Caco-2 (cell line): ENCODE measurements at regions not wholly inside any gene's neighbourhood (a gene's known extent, or its start where the extent isn't known, plus 50 kb on each side); places are given as distances from the start of the nearest gene placed in this dataset.

ENCODE experiments used
- BruUV-seq: library from RNA; stranded (reverse); fragments of 400-500 nt; replicated peaks from 2 replicates; lab custom pipeline; 2021; lab: Mats Ljungman, UMichigan
- CTCF ChIA-PET: fragments of 300-600 bp; sonication (Branson Sonifier 250); formaldehyde crosslinking; loops from one replicate; lab custom pipeline; 2022; ENCODE audit warnings: antibody characterized with exemption; lab: Charles Lee
- POLR2A ChIA-PET: fragments of 300-600 bp; sonication (Branson Sonifier 250); formaldehyde crosslinking; loops from one replicate; lab custom pipeline; 2022; ENCODE audit warnings: antibody characterized with exemption; lab: Charles Lee
- DNase-seq, 2 experiments: peaks; one replicate each; pipeline versions ENCODE4 v3.0.0 to v3.0.0-alpha.2; 2020 to 2022
- H3K27me3 ChIP-seq: replicated peaks from 2 replicates; pipeline ENCODE4 v1.6.0; 2011; ENCODE audit warnings: low read length; ENCODE audit not compliant: control insufficient read depth, insufficient read depth
- H3K36me3 ChIP-seq: 2 replicates; pipeline ENCODE4 v1.5.1; 2011; ENCODE audit warnings: low read length; ENCODE audit not compliant: control insufficient read depth, insufficient read depth
- H3K4me1 ChIP-seq: fragments of 250-450 bp; sonication (Bioruptor Pico); 2 replicates; pipeline ENCODE4 v1.5.1; 2020; ENCODE audit warnings: mild to moderate bottlenecking
- H3K4me3 ChIP-seq: 2 replicates; pipeline ENCODE4 v1.5.1; 2011; ENCODE audit warnings: low read depth, mild to moderate bottlenecking, control low read depth, low read length
- H3K9me3 ChIP-seq: fragments of 250-450 bp; sonication (Bioruptor Pico); 2 replicates; pipeline ENCODE4 v1.5.1; 2020; ENCODE audit warnings: mild to moderate bottlenecking, moderate library complexity
- H3K27ac Mint-ChIP-seq: one replicate; pipeline ENCODE4 v1.8.0; 2022; ENCODE audit warnings: mixed read lengths; ENCODE audit not compliant: unreplicated experiment
- H3K27me3 Mint-ChIP-seq: one replicate; pipeline ENCODE4 v1.8.0; 2022; ENCODE audit warnings: mixed read lengths; ENCODE audit not compliant: insufficient read depth, unreplicated experiment
- H3K36me3 Mint-ChIP-seq: one replicate; pipeline ENCODE4 v1.8.0; 2022; ENCODE audit warnings: mild to moderate bottlenecking, mixed read lengths; ENCODE audit not compliant: insufficient read depth, unreplicated experiment
- H3K4me1 Mint-ChIP-seq: one replicate; pipeline ENCODE4 v1.8.0; 2022; ENCODE audit warnings: low read depth, mixed read lengths; ENCODE audit not compliant: unreplicated experiment
- H3K4me3 Mint-ChIP-seq: one replicate; pipeline ENCODE4 v1.8.0; 2022; ENCODE audit warnings: mild to moderate bottlenecking, moderate library complexity, mixed read lengths; ENCODE audit not compliant: unreplicated experiment
- H3K9me3 Mint-ChIP-seq: one replicate; pipeline ENCODE4 v1.8.0; 2022; ENCODE audit warnings: mixed read lengths; ENCODE audit not compliant: unreplicated experiment
- intact Hi-C: fragments of 100-400 bp; cut with micrococcal nuclease; formaldehyde crosslinking; loops from one replicate; pipeline ENCODE4 v1.10.0; 2022; ENCODE audit not compliant: unreplicated experiment
- TF ChIP-seq, protein P1 (sequence below), 2 experiments: fragments of 200-600 bp in 1 of 2; IDR thresholded peaks; 1 replicate in 1 of 2; 2 replicates in 1 of 2; pipeline versions ENCODE4 v1.5.1 to v1.8.0; 2011 to 2022; ENCODE audit warnings: antibody characterized with exemption in 1 of 2, control low read depth in 1 of 2, inconsistent platforms in 1 of 2, low read depth in 1 of 2, low read length in 1 of 2, mild to moderate bottlenecking in 1 of 2, moderate library complexity in 1 of 2; ENCODE audit not compliant: insufficient read depth in 1 of 2, severe bottlenecking in 1 of 2, unreplicated experiment in 1 of 2

DNA sequence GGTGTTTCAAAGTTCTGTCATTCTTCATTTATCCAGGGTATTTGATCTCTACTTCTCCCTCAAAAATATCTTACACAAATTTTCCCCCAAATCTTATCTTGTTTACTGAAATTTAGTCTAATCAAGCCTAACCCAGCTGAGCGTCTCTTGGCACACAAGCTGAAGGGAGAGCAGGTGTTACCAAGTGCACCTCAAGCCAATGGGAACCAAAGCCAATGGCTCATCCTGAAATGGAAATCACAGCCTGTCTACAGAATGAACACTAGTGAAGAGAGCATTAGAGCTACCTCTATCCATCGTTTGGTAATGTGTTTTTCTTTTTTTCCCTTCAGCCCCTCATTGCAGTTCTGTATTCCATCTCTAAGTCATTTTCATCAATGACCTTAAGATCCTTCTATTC, 1350.8 kb downstream of the OLFM4 start:
- CTCF ChIA-PET = no interaction called here
- Histone ChIP-seq H3K9me3 (no peaks in the 10 kb centered on the region; the same call in 1 of the 2 replicates), H3K36me3 (no peaks in the 10 kb centered on the region), H3K27me3 (no peaks in the 10 kb centered on the region), H3K4me3 (no peak overlapping the region), H3K4me1 (no peaks in the 10 kb centered on the region)
- Mint-ChIP-seq H3K36me3 (no peaks in the 10 kb centered on the region), H3K27me3 (peaks cover under 1% of the 10 kb centered on the region), H3K4me1 (no peaks in the 10 kb centered on the region), H3K4me3 (no peak overlapping the region), H3K27ac (no peak overlapping the region), H3K9me3 (no peaks in the 10 kb centered on the region)
- BruUV-seq = no TSS peak
- POLR2A ChIA-PET = no interaction called here
- intact Hi-C loops = no loop called here
- DNase-seq = no peak
- TF ChIP-seq, protein P1, sequence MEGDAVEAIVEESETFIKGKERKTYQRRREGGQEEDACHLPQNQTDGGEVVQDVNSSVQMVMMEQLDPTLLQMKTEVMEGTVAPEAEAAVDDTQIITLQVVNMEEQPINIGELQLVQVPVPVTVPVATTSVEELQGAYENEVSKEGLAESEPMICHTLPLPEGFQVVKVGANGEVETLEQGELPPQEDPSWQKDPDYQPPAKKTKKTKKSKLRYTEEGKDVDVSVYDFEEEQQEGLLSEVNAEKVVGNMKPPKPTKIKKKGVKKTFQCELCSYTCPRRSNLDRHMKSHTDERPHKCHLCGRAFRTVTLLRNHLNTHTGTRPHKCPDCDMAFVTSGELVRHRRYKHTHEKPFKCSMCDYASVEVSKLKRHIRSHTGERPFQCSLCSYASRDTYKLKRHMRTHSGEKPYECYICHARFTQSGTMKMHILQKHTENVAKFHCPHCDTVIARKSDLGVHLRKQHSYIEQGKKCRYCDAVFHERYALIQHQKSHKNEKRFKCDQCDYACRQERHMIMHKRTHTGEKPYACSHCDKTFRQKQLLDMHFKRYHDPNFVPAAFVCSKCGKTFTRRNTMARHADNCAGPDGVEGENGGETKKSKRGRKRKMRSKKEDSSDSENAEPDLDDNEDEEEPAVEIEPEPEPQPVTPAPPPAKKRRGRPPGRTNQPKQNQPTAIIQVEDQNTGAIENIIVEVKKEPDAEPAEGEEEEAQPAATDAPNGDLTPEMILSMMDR (IDR thresholded peaks at IDR 0.05; ENCODE audit: insufficient read depth in 1 of 2, low read depth in 1 of 2, low read length in 1 of 2, severe bottlenecking in 1 of 2, unreplicated experiment in 1 of 2) = no peak

DNA sequence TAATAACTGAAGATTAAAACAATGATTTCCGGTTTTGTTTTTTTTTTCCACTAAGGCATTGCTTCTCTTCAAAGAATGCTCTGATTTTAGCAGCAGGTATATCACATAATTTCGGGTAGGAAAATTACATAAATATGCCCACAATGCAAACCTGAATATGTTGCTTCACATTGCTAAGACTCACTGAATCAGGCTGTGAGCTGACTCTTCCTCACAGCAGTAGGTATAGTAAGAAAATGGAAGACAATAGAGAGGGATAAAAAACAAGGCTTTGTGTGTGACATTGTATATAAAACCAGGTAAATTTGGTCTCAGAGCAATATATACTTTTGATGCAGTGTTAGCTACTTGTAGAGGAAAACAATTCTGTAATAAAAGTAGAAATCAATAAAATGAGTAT, 1355.0 kb downstream of the OLFM4 start:
- BruUV-seq = no TSS peak
- no peak for DNase-seq
- Mint-ChIP-seq H3K9me3 (no peaks in the 10 kb centered on the region), H3K36me3 (no peaks in the 10 kb centered on the region), H3K4me3 (no peak overlapping the region), H3K27ac (no peak overlapping the region), H3K4me1 (no peaks in the 10 kb centered on the region), H3K27me3 (peaks cover 8% of the 10 kb centered on the region)
- intact Hi-C loops = no loop called here
- Histone ChIP-seq H3K36me3 (no peaks in the 10 kb centered on the region), H3K9me3 (no peaks in the 10 kb centered on the region), H3K4me1 (no peaks in the 10 kb centered on the region), H3K27me3 (no peaks in the 10 kb centered on the region), H3K4me3 (no peak overlapping the region)
- CTCF ChIA-PET = no interaction called here
- POLR2A ChIA-PET = no interaction called here
- TF ChIP-seq, protein P1 (IDR thresholded peaks at IDR 0.05; ENCODE audit: insufficient read depth in 1 of 2, low read depth in 1 of 2, low read length in 1 of 2, severe bottlenecking in 1 of 2, unreplicated experiment in 1 of 2) = no peak

DNA sequence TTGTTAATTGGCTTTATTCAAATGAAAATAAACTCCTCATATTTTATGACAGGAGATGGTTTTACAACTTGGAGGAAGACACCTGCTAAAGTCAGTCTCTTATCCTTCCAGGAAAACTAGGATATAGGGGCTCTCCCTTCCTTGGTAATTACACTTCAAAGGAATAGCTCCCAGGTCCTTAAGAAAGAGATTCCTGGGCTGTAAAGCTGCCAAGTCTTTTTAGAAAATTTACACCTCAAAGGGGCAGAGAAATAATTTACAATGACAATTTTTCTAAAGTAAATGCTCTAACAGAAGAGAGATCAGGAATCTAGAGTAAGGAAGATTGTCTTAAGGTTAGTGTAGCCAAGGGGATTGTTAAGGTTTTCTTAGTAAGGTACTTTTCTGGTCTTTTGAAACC, 1359.0 kb downstream of the OLFM4 start:
- intact Hi-C loops = no loop called here
- POLR2A ChIA-PET = no interaction called here
- BruUV-seq = no TSS peak
- Histone ChIP-seq H3K4me1 (no peaks in the 10 kb centered on the region), H3K36me3 (no peaks in the 10 kb centered on the region), H3K27me3 (no peaks in the 10 kb centered on the region), H3K9me3 (no peaks in the 10 kb centered on the region), H3K4me3 (no peak overlapping the region)
- H3K9me3 Mint-ChIP-seq = no peaks in the 10 kb centered on the region
- TF ChIP-seq, protein P1 (IDR thresholded peaks at IDR 0.05; ENCODE audit: insufficient read depth in 1 of 2, low read depth in 1 of 2, low read length in 1 of 2, severe bottlenecking in 1 of 2, unreplicated experiment in 1 of 2) = no peak
- no peaks in the 10 kb centered on the region for H3K4me1 Mint-ChIP-seq
- no peak for DNase-seq
- peaks cover 8% of the 10 kb centered on the region for H3K27me3 Mint-ChIP-seq
- CTCF ChIA-PET = no interaction called here
- no peak overlapping the region for H3K4me3 Mint-ChIP-seq
- H3K36me3 Mint-ChIP-seq = no peaks in the 10 kb centered on the region
- no peak overlapping the region for H3K27ac Mint-ChIP-seq
